ENCODE measurements at regions not wholly inside any gene's neighbourhood (a gene's known extent, or its start where the extent isn't known, plus 50 kb on each side); places are given as distances from the start of the nearest gene placed in this dataset.

GRCh38 chr15:77786181-77786890 is 153.6 kb upstream of the LINGO1 start:
- DNase-seq (ENCODE audit: low spot score), result no peak

- peak; percentile 25 for DNase-seq (ENCODE audit: low spot score)
Measured at GRCh38 chr15:77784361-77785292, 151.9 kb upstream of the LINGO1 start.

- no peak for DNase-seq (ENCODE audit: low spot score)
Measured at GRCh38 chr15:77783636-77784035, 150.9 kb upstream of the LINGO1 start.

GRCh38 chr15:77782691-77783090 is 150.0 kb upstream of the LINGO1 start:
- DNase-seq (ENCODE audit: low spot score), result no peak

GRCh38 chr15:77781946-77782240 is 149.2 kb upstream of the LINGO1 start:
- DNase-seq (ENCODE audit: low spot score), result no peak

- no peak for DNase-seq (ENCODE audit: low spot score)
Measured at GRCh38 chr15:77781151-77781945, 148.6 kb upstream of the LINGO1 start.

- DNase-seq (ENCODE audit: low spot score), result no peak
Measured at GRCh38 chr15:77778802-77779201, 146.1 kb upstream of the LINGO1 start.

GRCh38 chr15:77775837-77776236 is 143.1 kb upstream of the LINGO1 start:
- DNase-seq (ENCODE audit: low spot score), result no peak

- DNase-seq (ENCODE audit: low spot score), result no peak
Measured at GRCh38 chr15:77775373-77775772, 142.7 kb upstream of the LINGO1 start.

GRCh38 chr15:77774350-77774749 is 141.6 kb upstream of the LINGO1 start:
- no peak for DNase-seq (ENCODE audit: low spot score)

- no peak for DNase-seq (ENCODE audit: low spot score)
Measured at GRCh38 chr15:77773903-77774302, 141.2 kb upstream of the LINGO1 start.

GRCh38 chr15:77772641-77773402 is 140.1 kb upstream of the LINGO1 start:
- no peak for DNase-seq (ENCODE audit: low spot score)

- DNase-seq (ENCODE audit: low spot score), result no peak
Measured at GRCh38 chr15:77771616-77772015, 138.9 kb upstream of the LINGO1 start.

GRCh38 chr15:77769700-77770099 is 137.0 kb upstream of the LINGO1 start:
- no peak for DNase-seq (ENCODE audit: low spot score)

- no peak for DNase-seq (ENCODE audit: low spot score)
Measured at GRCh38 chr15:77768521-77769078, 135.9 kb upstream of the LINGO1 start.

- no peak for DNase-seq (ENCODE audit: low spot score)
Measured at GRCh38 chr15:77768107-77768506, 135.4 kb upstream of the LINGO1 start.

- DNase-seq (ENCODE audit: low spot score), result no peak
Measured at GRCh38 chr15:77764095-77764494, 131.4 kb upstream of the LINGO1 start.

- no peak for DNase-seq (ENCODE audit: low spot score)
Measured at GRCh38 chr15:77762747-77763355, 130.1 kb upstream of the LINGO1 start.

GRCh38 chr15:77759896-77760592 is 127.3 kb upstream of the LINGO1 start:
- DNase-seq (ENCODE audit: low spot score), result no peak

- no peak for DNase-seq (ENCODE audit: low spot score)
Measured at GRCh38 chr15:77753939-77754338, 121.2 kb upstream of the LINGO1 start.

All from LoVo (cell line).